GM04503 (cell line): ENCODE measurements at regions not wholly inside any gene's neighbourhood (a gene's known extent, or its start where the extent isn't known, plus 50 kb on each side); places are given as distances from the start of the nearest gene placed in this dataset.

Experiments used
- DNase-seq: peaks from one replicate; pipeline ENCODE4 v3.0.0-alpha.2; 2012; ENCODE audit warnings: low read depth

DNA sequence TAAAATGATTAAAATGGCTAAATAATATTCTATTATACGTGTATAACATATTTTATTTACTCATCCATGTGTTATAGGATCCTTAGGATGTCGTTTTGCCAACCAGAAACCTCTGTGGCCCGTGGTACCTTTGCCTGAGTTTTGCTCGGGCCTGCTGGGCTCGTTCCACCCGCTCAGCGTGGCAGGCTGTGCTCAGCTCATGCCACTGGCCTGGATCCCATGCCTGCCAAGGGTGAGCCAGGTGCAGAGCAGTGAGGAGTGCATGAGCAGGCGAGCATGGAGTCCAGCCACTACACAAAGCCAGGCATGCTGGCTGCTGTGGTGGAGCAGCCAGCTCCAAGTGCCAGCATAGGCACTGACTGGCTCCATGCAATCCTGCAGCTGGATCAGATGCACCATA is 417.2 kb downstream of the TTLL7 start:
- DNase-seq: no peak

DNA sequence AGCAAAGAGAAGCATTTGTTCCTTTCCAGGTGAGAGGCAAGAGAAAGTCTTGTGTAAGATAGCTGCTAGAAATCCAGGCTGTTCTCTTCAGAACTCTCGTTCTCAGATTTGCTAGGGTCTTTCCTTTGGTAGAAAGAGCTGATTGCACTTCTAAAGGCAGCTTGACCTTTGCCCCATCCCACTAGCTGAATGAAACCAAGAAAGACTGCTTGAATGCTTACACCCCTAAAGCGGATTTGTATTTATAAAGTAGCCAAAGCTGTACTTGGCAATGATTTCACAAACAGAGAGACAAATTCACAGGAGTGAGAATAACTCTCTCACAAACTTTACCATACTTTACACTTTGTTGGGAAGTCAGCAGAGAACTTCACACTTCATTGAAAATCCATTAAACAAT is 424.1 kb downstream of the TTLL7 start:
- DNase-seq: no peak

DNA sequence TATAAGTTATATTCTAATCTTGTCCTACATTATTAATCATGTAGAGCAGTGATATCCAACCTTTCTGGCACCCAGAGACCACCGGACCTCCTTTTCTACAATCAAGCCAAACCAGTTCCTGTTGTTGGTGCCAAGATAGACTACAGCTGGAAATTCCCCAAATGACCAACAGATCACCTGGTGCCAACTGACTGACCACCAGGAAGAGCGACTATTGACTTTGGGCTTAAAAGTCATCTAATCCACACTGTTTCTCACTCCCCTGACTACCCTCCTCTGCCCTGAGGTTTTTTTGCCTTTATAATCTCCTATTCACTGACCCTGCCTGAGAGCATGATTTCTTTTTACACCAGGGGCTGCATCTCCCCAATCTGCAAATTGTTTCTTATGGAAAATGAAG is 425.2 kb downstream of the TTLL7 start:
- no peak for DNase-seq

DNA sequence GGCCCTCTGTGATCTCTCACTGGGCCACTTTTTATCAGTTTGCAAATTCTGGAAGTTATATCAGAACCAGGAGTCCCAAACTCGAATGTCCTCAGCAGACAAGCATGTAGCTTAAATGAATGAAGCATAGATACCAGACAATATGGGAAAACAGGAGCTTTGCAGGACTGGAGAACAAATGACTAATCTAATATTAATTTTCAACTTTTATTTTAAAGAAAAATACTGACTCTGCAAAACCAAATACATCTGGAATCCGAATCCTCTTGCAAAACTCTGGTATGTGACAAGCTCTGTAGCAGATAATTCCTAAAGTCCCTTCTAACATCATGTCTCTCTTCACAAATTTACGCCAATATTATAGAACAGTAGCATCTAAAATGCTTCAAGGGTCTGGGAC is 427.4 kb downstream of the TTLL7 start:
- no peak for DNase-seq

DNA sequence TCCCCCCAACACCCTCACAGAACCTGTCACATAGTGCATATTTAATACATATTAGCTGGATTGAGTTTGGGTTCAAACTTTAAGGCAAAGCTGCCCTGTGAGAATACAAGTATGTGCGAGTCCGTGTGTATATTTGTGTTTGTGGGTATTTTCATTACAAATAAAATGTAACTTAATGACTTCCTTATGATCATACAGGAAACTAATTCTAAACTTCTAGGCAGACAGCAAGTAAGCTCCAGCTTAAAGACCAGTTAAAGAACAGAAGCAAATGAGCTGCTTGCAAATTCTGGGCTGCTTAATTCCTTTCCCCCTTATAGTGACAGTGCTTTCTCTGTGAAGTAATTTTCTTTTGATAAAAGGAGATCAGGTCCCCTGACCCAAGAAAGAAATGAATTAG is 437.6 kb downstream of the TTLL7 start:
- no peak for DNase-seq

DNA sequence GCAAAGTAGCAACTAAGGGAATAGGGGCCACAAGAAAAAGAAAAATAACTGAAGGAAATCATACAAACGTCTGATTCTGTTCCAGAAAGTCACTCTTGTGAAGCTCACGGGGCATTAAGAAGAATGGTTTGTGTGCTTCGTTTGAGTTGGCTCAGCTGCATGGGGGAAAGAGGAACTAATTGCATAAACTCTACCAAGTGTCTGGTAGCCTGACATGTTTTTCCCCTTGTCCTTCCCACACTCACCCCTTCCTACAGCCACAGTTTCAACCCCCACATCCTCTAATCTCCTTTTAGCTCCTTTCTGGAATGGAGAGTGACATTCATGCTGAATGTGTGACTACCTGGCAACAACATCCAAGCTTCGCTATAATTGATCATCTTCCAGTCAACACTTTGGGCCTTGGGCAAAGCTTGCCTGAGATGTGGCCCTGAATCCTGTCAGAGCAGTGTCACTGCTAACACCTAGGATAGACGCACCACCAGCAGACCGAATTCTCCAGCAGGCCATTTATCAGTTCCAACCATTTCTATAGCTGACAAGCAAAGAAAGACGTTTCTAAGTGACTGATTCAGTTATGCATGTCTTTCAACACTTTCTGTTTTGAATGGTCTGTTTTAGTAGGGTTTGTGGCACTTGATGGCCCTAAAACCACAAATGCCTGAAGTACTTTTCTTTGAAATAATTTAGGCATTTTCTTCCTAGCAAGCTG is 439.6 kb downstream of the TTLL7 start:
- DNase-seq: no peak

DNA sequence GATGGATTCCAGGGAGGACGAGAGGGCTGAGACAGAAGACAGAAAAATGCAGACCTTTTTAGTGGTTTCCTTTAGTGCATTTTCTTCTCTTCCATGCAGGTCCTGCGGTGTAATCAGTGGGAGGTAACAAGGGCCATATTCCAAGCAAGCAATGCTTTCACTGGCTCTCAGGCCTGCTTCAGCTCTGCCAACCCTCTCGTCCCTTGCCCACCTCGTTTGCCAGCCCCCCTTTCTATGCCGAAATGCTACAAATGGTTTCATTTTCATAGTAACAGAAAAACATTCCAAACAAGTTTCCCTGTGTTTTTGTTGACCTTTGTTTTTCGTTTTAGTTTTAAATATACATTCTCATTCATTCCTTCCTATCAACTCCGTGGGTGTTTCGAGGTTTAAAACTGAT is 443.1 kb downstream of the TTLL7 start:
- DNase-seq: no peak

DNA sequence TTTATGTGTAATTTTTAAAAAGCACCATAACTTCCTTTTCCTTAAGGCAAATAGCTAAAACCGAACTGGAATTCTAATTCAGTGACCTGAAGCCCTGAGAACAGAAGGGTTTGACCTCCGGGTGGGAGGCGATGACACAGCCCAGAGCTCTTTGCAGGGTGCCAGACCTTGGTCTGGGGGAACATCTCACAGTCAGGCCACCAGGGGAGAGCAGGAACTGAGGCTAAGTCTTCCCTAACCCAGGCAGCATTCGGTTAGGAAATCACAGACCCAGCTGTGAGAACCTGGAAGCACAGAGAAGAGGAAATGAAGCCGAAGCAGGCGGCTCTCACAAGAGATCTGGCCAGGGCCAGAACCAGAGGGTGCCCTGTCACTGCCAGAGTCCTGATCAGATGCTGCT is 444.8 kb downstream of the TTLL7 start:
- DNase-seq: no peak

DNA sequence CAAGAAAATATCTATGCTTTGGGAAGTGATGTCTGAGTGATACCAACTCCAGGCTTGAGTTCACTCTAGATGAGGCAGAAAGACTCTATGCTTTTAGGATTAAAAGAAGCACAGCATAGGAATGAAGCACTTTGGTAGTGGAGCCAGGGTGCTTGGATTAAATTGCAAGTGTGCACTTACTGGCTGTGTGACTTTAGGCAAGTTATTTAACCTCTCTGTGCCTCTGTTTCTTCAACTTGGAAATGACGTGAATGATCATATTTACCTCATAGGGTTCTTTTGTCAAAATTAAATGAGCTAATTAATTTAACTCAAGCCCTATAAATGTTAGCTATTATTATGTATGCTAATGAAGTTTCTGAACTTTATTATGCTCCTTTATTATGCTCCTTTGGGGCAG is 446.1 kb downstream of the TTLL7 start:
- no peak for DNase-seq

DNA sequence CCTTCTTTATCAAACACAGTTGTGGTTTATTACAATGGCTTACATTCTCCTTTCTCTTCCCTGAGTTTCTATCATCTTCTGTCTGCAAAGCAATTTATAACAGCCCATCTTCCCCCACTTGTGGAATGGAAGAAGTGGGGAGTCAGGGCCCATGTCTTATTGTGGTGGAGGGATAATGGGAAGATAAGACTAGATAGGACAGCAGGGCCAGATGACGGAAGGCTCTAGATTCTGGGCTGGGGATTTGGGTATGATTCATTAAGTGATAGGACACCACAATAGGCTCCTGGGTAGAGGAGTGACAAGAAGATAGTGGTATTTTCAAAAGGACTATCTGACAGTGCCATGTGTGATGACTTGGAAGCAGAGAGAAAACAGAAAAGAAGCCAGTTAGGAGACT is 450.6 kb downstream of the TTLL7 start:
- no peak for DNase-seq

DNA sequence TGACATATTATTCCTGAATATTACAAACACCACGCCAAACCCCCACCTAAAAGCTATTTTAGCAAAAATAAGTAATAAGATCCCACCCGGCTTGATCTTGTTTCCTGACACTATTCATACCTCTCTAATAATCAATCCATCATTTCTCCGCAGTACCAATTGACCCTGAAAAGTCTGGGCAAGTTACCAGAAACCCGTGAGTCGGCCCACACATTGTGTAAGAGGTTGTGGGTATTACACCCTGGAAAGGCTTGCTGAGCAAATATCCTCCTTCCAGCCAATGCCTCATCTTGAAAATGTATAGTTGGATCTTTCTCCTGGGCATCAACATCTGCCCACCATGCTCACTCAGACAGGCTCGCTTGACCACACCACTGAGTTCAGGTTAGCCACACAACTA is 451.0 kb downstream of the TTLL7 start:
- no peak for DNase-seq

DNA sequence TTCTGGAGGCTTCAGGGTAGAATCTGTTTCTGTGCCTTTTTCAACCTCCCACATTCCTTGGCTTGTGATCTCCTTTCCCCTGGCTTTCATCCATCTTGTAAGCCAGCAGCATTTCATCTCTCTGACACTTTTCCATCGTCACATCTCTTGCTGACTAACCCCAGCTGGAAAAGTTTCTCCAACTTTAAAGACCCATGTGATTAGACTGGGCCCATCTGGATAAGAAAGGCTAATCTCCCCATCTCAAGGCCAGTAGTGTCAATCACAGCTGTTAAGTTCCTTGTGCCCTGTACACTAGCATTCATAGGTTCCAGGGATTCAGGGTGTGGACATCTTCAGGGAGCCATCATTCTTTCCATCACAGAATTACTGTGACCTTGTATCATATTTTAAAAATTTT is 452.1 kb downstream of the TTLL7 start:
- DNase-seq: no peak

DNA sequence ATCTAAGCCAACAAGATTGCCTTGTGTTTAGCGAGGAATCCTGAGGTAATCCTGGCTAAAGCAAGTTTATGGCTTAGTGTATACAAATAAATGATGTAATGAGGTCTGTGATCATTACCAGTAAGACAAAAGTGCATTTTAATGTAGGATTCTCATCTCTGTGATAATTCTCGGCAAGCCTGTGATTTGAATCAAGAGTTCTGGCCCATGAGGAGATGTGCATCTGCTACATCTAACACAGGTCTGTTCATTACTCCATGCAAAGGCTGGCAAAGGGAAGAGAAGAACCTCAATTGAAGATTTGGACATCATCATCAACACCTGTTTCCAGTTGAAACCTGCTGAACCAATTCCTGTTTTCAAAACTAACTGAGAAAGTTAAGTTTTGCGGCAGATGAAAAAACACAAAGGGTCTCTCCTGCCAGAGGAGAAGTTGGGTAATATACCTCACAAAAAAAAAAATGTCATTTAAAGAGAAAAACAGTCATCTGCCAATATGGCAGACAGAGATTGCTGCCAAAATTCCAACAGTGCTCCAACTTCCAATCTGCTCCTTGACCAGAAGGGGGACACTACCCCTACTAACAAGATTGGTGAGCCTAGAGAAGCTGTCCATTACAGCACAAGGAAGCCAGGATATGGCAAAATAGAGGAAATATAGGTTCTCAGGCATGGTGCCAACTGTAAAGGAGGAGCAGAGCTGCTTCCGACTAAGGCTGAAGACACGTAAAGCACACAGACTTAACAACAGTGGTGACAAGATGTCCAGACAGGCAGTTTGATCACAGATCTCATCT is 453.7 kb downstream of the TTLL7 start:
- DNase-seq: no peak

DNA sequence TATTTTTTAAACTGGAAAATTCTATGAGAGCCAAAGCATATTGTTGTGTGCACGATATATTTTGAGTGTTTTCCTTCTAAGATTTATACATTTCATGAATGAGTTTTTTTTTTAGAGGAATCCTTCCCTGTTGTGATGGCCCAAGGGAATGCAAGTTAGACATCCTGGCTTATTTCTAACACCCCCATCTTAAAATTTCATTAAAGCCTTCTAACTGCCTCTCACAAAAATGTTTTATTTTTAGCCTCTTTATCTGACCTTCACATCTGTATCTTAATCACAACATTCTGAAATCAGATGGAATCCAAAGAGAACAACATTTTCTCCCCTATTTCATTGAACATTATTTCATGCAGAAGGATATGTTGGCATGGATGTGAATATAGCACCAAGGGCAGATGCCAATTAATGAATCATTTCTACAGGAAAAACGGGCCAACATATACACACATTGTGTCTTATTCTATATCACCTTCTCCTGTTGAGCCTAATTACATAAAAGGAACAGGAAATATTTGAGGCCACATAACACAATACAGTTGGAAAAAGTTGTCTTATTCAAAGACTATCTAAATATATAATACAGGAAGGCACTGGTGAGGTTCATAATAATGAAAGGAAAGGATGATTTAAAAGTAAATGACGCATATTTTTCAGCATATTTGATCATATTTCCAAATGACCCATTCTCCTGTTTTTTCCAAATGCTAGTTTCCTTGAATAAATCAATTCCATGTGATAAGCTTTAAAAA is 455.5 kb downstream of the TTLL7 start:
- DNase-seq: no peak

DNA sequence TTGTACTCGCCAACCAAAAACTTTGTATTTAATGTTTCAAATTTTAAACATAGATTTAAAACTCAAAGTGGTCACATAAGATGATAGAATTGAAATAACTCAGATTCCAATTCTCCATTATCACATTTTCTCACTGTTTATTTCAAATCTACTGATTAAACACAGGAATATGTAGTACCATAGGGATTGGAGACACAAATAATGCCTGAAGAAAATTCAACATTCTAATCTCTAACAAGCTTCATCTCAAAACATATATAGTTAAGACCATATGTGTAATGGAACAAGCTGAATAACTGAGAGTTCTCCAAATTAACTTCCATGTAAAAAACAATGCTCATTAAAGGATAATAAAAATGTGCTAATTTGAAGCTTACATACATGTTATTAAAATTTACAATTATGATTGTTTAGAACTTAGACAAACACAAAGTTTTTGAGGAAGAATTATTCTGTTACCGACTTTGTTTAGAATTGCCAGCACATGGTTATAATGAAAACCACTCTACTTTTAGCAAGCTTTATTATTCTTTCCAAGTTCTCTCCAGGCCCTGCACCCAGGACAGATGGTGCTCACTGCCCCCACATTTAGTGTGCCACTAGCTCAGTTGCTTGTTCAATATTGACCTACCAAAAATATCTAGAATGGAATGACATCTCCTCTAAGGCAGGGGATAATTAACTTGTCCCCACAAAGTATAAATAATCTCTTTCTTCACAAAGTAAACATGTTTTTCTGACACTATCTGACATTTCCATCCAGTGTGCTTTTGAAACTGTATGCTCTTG is 467.2 kb downstream of the TTLL7 start:
- no peak for DNase-seq

DNA sequence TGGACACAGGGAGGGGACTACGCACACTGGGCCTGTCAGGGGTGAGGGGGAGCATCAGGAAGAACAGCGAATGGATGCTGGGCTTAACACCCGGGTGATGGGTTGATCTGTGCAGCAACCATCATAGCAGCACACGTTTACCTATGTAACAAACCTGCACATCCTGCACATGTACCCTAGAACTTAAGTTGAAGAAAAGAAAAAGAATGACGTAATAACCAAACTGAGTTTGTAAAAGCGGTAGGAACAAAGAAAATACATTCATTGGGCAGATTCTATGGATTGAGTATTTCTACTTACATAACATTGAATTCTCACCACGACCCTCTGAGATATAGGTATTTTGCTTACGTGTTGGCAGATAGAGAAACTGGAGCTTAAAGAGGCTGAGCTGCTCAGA is 468.4 kb downstream of the TTLL7 start:
- no peak for DNase-seq

DNA sequence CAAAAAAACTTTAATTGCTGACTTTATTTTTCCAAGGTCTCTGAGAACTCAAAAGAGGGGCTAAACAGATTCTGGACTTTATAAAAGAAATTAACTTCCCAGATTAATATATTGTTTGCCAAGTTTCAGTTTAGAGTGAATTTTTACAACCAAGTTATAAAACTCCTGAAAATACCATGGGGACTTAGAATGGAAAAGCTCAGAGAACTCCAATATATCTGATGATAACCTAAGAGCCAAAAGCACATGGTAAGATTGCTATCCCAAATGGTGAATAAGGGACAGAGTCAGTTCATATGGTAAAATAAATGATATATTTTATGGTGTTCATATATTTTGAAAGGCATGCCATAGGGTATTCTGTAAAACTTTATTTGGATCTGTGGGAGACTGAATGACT is 470.9 kb downstream of the TTLL7 start:
- DNase-seq: no peak

DNA sequence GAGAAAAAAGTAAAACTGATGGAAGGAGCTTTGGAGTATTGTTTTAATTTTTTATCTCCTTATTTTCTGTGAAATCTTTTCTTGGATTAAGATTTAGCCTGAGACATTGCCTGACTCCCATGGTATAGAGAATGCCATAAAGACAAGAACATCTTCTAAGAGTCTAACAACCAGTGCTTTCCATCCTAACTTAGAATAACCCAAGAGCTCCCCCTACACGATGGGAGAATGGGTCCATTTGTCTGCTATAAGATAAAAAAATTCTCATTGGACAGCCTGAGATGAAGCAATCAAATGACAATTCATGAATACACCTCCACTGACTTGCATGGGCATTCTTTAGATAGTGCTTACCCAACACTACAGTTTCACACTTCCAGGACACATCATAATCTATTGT is 478.1 kb downstream of the TTLL7 start:
- DNase-seq: no peak

DNA sequence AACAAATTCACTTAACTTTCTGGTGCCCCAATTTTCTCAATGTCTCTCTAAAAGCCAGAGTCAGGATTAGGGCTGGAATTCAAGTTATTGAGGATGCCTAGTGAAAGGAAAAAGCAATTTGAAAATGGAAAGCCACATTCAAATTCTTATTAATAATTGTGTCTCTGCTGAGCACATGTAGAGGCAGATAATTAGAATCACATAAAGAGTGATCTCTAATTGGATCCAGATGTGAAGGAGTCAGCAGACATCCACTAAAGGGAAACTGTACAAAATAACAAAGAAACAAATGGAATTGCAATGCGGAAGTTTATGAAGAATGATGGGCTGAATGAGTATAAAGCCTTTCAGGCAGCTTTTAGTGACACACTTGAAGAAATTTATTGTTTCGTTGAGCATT is 482.6 kb downstream of the TTLL7 start:
- peak; percentile 60 for DNase-seq

DNA sequence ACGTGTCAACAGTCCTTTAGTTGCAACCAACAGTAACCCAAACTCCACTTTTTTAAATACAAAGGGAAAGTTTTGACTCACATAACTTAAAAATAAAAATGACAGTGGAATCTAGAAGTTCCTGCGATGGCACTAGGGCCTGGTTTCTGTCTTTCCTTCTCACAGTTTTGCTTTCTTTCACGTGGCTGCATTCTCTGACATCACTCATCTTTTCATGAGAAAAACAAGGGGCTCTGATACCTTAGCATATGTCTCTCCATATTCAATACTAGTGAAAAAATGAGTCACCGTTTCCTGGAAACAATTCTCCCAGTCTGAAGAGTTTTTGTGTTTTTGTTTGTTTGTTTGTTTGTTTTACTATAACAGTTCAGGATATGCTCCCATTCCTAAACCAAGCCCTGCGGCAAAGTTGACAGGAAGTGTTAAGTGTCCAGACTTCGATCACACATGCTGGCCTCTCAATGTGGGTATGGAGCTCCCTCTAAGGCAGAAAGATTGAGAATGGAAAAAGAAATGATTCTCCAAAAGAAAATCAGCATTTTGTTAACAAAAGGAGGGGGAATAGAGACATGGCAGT is 483.3 kb downstream of the TTLL7 start:
- no peak for DNase-seq

DNA sequence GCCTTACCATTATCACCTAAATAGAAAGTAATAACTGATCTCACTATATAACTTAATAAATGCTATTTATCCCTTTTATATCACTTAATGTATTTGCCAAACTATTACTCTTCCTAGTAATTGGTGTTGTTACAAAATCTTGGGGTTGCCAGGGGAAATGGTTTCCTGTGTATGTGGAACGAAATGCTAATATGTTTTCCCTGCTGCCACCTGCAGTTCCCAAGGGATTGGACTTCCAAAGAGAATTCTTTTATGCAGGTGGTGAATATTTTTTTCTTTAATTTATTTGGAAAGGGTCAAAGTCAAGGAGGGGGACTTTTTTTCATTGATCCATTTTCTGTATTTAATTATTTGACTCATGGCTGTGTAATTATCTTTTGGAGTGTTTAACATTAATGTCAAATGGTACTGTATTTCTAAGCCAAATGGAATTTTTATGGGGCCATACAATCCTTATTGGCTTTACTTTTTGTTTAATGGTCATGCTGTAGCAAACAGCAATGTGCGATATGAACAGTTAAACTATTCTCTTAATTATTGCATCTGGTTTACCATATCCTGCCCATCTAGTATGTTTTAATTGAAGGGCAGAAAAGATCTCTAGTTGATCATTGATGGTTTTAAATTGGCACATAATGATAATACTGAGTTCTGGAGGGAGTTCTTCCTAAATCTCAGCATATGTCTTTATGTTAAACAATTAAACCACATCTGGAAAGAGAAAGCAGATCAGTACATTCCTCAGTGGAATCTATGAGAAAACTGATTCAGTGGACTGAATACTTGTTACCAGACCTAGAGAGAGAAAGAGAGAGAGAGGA is 486.3 kb downstream of the TTLL7 start:
- DNase-seq: no peak
